Prostate gland (tissue), 2 donors: ENCODE measurements at regions not wholly inside any gene's neighbourhood (a gene's known extent, or its start where the extent isn't known, plus 50 kb on each side); places are given as distances from the start of the nearest gene placed in this dataset.

Source experiments
- DNase-seq: peaks from one replicate; pipeline ENCODE4 v3.0.0-alpha.2; 2019; ENCODE audit warnings: low spot score
- H3K27ac ChIP-seq, 2 donors: fragments of 200-600 bp; sonication (generic); 2 replicates each; pipeline ENCODE4 v1.5.1; 2017 to 2019
- H3K27me3 ChIP-seq: fragments of 200-600 bp; sonication (generic); replicated peaks from 2 replicates; pipeline ENCODE4 v1.5.1; 2019; ENCODE audit not compliant: insufficient read depth
- H3K36me3 ChIP-seq, 2 donors: fragments of 200-600 bp; sonication (generic); 1 replicate in 1 of 2; 2 replicates in 1 of 2; pipeline versions ENCODE4 v1.5.1 to v1.8.1; 2017 to 2019
- H3K4me1 ChIP-seq: fragments of 200-600 bp; sonication (generic); replicated peaks from 2 replicates; pipeline ENCODE4 v1.5.1; 2019
- H3K4me3 ChIP-seq, 2 donors: fragments of 200-600 bp; sonication (generic); 2 replicates each; pipeline ENCODE4 v1.5.1; 2017 to 2019
- H3K9me3 ChIP-seq: fragments of 200-600 bp; sonication (generic); 2 replicates; pipeline ENCODE4 v1.5.1; 2017
- POLR2A ChIP-seq: fragments of 450-650 bp; IDR thresholded peaks from one replicate; pipeline ENCODE4 v1.6.1; 2016; ENCODE audit warnings: antibody characterized with exemption, mild to moderate bottlenecking
- POLR2AphosphoS5 ChIP-seq: sonication (generic); formaldehyde crosslinking; IDR thresholded peaks from one replicate; pipeline ENCODE4 v1.6.1; 2017; ENCODE audit warnings: antibody characterized with exemption
- WGBS: methylation state at CpG from one replicate; pipeline ENCODE4 v1.1.5; 2018; 5-methylcytosine and 5-hydroxymethylcytosine counted together
- intact Hi-C: fragments of 100-400 bp; cut with DNase I; formaldehyde crosslinking; loops from one replicate; pipeline ENCODE4 v1.14.2; 2022
- TF ChIP-seq, protein P1 (sequence below), 4 experiments: fragments of 200-600 bp in 2 of 4; fragments of 450-650 bp in 2 of 4; sonication (generic) in 2 of 4; IDR thresholded peaks; 1 replicate in 3 of 4; 2 replicates in 1 of 4; pipeline ENCODE4 v1.5.1; 2016 to 2019; ENCODE audit warnings: antibody characterized with exemption in 4 of 4, mild to moderate bottlenecking in 2 of 4, moderate library complexity in 2 of 4

DNA sequence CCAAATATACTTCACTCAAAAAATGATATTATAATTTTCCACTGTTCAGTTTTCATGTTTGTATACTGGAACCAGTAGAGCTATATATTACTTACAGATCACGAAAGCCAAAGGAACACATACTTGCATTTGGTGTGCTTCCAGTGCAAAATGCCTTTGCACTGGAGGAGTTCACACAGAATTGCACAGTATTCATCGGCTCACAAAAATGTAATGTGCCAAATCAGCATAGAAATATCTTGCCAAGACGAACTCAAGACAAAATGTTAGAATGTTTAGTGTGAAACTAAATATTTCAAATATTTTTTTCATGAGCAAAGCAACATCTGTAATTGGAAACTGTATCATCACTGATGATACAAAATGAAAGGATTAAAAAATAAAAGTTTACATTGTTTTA lies 646.2 kb upstream of the SEMA3D start:
- H3K4me1 ChIP-seq: no peaks in the 10 kb centered on the region
- H3K27ac ChIP-seq: no peak overlapping the region
- no peaks in the 10 kb centered on the region for H3K36me3 ChIP-seq
- H3K9me3 ChIP-seq: no peaks in the 10 kb centered on the region
- intact Hi-C loops: no loop called here
- DNase-seq: no peak
- H3K4me3 ChIP-seq: no peak overlapping the region
- TF ChIP-seq, protein P1, sequence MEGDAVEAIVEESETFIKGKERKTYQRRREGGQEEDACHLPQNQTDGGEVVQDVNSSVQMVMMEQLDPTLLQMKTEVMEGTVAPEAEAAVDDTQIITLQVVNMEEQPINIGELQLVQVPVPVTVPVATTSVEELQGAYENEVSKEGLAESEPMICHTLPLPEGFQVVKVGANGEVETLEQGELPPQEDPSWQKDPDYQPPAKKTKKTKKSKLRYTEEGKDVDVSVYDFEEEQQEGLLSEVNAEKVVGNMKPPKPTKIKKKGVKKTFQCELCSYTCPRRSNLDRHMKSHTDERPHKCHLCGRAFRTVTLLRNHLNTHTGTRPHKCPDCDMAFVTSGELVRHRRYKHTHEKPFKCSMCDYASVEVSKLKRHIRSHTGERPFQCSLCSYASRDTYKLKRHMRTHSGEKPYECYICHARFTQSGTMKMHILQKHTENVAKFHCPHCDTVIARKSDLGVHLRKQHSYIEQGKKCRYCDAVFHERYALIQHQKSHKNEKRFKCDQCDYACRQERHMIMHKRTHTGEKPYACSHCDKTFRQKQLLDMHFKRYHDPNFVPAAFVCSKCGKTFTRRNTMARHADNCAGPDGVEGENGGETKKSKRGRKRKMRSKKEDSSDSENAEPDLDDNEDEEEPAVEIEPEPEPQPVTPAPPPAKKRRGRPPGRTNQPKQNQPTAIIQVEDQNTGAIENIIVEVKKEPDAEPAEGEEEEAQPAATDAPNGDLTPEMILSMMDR (IDR thresholded peaks at IDR 0.05): no peak
- TF ChIP-seq POLR2A (no peak), POLR2AphosphoS5 (no peak)
- 66% methylated on average over 3 of the region's 3 CpGs for WGBS
- no peaks in the 10 kb centered on the region for H3K27me3 ChIP-seq

GRCh38 chr7:85830982-85831381 lies 644.1 kb upstream of the SEMA3D start:
- no peak for DNase-seq
- Histone ChIP-seq H3K36me3 (no peaks in the 10 kb centered on the region), H3K27me3 (no peaks in the 10 kb centered on the region), H3K4me3 (no peak overlapping the region), H3K27ac (no peak overlapping the region), H3K4me1 (no peaks in the 10 kb centered on the region), H3K9me3 (no peaks in the 10 kb centered on the region)
- intact Hi-C loops: no loop called here
- TF ChIP-seq, protein P1 (IDR thresholded peaks at IDR 0.05): no peak
- WGBS: 87% methylated on average over 1 of the region's 1 CpG

DNA sequence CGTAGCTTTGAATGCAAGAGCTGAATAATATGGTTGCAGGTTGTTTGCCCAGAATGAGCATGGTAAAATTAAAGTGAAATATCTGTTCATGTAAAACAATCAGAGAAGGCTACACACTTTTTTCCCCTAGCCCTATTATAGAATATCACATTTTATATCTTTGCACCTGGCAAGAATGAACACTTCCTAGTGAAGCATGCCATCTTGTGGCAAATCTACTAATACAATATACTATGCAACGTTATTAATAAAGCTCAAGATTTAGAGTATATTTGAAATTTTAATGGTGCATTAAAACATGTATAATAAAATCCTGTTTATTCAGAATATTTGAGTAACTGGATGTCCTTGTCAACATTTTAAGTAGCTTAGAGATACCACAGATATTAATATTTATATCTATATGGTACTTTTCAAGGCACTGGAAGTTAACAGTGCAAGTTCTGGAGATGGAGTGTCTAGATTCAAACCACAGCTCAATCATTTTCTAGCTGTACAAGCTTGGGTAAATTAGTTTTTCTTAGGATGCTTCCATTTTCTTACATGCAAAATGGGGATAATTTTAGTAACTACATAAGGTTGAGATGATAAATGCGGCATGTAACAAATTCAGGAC lies 643.1 kb upstream of the SEMA3D start:
- 55% methylated on average over 3 of the region's 3 CpGs for WGBS
- no peaks in the 10 kb centered on the region for H3K9me3 ChIP-seq
- H3K4me1 ChIP-seq: no peaks in the 10 kb centered on the region
- TF ChIP-seq, protein P1 (IDR thresholded peaks at IDR 0.05): peak in 2 of 4 experiments; percentile 34 to 37
- no peak for TF ChIP-seq POLR2AphosphoS5
- intact Hi-C loops: no loop called here
- no peak for DNase-seq
- no peaks in the 10 kb centered on the region for H3K36me3 ChIP-seq
- H3K27ac ChIP-seq: no peak overlapping the region
- H3K4me3 ChIP-seq: no peak overlapping the region
- no peaks in the 10 kb centered on the region for H3K27me3 ChIP-seq

DNA sequence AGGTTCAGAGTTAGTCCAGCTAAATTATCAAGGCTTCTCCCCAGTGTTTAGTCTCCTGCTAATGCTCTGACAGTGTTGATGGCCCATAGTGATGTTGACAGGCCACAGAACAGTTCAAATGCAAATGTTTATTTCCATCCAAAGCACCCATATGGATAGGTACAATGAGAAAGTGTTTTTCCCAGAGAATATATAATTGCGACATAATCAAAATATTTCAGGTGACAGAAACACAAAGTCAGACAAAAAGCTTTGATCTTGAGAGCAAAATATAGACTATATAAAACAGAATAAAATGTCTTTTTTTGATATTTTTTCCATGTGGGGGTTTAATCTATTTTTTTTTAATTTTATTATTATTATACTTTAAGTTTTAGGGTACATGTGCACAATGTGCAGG lies 642.3 kb upstream of the SEMA3D start:
- no peaks in the 10 kb centered on the region for H3K4me1 ChIP-seq
- no peaks in the 10 kb centered on the region for H3K9me3 ChIP-seq
- no peaks in the 10 kb centered on the region for H3K36me3 ChIP-seq
- WGBS: 100% methylated on average over 1 of the region's 1 CpG
- TF ChIP-seq POLR2AphosphoS5: no peak
- TF ChIP-seq, protein P1 (IDR thresholded peaks at IDR 0.05): no peak
- no peak for TF ChIP-seq POLR2A
- H3K27ac ChIP-seq: no peak overlapping the region
- no peaks in the 10 kb centered on the region for H3K27me3 ChIP-seq
- intact Hi-C loops: no loop called here
- DNase-seq: no peak
- H3K4me3 ChIP-seq: no peak overlapping the region

GRCh38 chr7:85828614-85829013 lies 641.8 kb upstream of the SEMA3D start:
- intact Hi-C loops: no loop called here

More at GRCh38 chr7:85828614-85829013, 641.8 kb upstream of the SEMA3D start:
- Histone ChIP-seq H3K27ac (no peak overlapping the region), H3K9me3 (no peaks in the 10 kb centered on the region), H3K4me1 (no peaks in the 10 kb centered on the region), H3K36me3 (no peaks in the 10 kb centered on the region), H3K27me3 (no peaks in the 10 kb centered on the region), H3K4me3 (no peak overlapping the region)
- no peak for DNase-seq
- TF ChIP-seq, protein P1 (IDR thresholded peaks at IDR 0.05): no peak
- no peak for TF ChIP-seq POLR2A
- TF ChIP-seq POLR2AphosphoS5: no peak
- WGBS: 71% methylated on average over 2 of the region's 2 CpGs
